ENCODE measurements at regions not wholly inside any gene's neighbourhood (a gene's known extent, or its start where the extent isn't known, plus 50 kb on each side); places are given as distances from the start of the nearest gene placed in this dataset.

DNA sequence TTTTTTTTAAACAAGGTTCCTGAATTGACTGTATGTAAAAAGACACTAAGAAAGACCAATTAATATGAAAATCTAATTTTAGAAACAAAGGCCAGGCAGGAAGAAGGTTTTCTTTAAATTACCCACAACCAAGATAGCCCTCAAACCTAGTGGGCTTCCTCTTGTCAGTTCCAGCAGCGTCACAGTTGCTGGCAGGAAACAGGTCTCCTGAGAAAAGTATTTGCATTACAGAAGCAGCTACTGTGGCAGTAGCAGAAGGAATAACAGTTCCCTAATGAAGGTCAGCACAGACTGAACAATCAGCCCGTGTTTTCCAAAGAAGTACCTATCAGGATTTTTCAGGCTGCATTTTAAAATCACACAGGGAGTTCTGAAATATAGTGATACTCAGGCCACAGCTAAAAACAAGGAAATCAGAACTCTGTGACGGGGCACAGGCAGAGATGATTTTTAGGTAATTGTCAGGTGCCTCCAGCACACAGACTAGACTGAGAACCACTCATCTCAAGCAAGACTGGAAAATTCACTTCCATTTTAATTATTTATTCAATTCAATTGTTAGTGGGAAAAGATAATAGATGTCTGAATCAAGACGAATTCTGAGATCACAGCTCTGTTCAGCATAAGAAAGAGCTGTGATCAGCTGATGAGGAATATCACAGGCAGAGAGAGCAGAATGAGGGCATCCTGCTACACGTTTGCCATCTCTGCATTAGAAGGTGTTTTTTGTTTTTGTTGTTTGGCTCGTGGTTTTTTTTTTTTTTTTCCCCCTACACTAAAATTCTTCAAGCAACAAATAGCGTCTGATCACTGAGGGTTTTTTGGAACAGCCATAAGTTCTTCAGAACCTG lies 230.5 kb upstream of the KHDRBS2 start:
- no peak for DNase-seq (ENCODE audit: extremely low read depth in 1 of 11, low read depth in 9 of 11, low spot score in 4 of 11)

DNA sequence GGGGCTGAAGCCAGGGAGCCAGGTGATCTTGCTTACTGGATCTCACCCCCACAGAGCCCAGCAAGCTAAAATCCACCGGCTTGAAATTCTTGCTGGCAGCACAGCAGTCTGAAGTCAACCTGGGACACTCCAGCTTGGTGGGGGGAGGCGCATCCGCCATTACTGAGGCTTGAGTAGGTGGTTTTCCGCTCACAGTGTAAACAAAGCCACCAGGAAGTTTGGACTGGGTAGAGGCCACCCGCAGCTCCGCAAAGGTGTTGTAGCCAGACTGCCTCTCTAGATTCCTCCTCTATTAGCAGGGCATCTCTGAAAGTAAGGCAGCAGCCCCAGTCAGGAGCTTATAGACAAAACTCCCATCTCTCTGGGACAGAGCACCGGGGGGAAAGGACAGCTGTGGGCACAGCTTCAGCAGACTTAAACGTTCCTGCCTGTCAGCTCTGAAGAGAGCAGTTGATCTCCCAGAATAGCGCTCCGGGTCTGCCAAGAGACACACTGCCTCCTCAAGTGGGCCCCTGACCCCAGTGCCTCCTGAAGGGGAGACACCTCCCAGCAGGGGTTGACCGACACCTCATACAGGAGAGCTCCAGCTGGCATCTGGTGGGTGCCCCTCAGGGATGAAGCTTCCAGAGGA lies 206.3 kb upstream of the KHDRBS2 start:
- DNase-seq (ENCODE audit: extremely low read depth in 1 of 11, low read depth in 9 of 11, low spot score in 4 of 11), result no peak

DNA sequence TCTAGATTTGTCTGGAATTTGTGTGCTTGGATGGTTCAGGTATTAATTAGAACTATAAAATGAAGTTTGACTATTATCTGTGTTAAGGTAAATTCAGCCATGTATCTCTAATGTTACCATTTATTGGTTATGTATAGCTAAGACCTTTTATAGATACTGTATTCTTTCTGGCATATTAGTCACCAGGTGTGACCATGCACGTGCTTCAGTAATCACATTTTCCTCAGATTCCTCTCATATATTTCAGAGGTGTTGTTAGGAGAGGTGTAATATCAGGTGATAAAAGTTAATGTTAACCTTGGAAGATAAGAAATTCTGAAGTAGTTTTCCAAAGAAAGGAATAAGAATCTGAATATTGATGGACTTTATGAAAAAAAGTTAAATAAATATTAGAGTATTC lies 194.5 kb upstream of the KHDRBS2 start:
- DNase-seq (ENCODE audit: extremely low read depth in 1 of 11, low read depth in 9 of 11, low spot score in 4 of 11), result no peak

DNA sequence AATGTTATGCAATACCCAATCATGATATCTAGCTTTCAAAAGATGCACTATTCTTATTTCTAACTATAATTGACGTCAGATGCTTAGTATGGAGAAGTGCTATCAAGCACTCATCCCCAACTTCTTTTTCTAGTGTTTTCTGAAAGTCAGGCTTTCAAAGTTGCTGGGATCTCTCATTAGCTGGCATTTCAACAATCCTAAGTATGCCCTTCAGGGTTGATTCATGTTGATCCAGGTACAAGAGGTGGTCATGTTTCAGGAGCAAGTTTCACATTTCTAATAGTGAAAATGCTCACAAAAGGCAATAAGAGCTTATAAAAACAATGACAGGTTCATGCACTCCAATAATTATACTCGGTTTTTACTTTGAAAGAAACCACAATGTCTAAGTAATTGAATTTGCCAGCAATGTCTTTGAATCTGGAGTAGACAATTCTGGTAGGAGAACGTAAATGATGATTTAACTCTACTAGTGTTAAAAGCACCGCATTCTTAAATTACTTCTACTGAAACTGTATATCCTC lies 193.7 kb upstream of the KHDRBS2 start:
- peak in 8 of 11 donors; percentile 0 to 31 (median 9) for DNase-seq (ENCODE audit: extremely low read depth in 1 of 11, low read depth in 9 of 11, low spot score in 4 of 11)

DNA sequence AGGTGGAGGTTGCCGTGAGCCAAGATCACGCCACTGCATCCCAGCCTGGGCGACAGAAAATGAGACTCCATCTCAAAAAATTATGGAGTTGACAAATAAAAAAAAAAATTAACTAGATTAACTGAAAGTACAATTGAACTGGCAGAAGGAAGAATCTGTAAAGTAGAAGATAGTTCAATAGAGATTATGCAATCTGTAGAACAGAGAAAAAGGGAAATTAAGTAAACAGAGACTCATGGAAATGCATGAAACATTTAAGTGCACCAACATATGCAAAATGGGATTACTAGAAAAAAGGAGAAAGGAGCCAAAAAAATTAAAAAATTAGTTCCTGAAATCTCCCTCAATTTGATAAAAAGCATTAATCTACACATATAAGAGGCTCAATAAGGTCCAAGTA lies 188.8 kb upstream of the KHDRBS2 start:
- no peak for DNase-seq (ENCODE audit: extremely low read depth in 1 of 11, low read depth in 9 of 11, low spot score in 4 of 11)

DNA sequence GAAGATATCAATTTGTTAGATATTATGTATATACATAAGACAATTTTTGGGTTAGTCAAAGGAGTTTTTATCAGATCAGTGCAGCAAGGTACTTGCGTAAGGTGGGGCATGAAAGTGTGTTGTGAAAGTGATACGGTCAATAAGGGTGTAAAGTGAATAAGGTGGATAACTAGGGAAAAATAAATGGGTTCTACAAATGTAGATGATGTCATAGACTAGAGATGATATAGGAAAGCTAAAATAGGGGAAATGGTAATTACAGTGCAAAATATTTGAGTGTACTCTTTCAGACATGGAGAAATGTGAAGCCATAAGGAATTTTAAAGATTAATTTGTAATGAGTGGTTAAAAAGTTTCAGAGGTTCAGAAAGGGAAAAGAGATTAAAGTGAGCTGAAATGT lies 180.6 kb upstream of the KHDRBS2 start:
- DNase-seq (ENCODE audit: extremely low read depth in 1 of 11, low read depth in 9 of 11, low spot score in 4 of 11), result no peak

DNA sequence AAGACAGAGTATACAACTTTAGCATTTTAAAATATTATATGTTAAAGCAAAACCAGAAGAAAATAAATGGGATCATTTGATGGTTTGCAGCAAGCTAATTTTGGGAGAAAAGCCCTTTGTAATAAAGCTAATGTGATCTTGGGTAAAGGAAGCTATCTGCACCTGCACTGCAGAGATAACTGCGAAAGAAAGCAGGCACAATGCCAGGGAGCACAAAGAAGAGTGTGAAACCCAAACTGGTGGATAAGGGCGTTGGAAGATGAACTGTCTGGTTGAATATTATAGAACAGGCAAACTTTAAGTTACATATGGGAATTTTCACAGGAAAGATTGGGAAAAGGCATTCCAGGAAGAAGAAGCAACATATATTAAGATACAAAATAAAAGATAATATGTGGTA lies 179.2 kb upstream of the KHDRBS2 start:
- DNase-seq (ENCODE audit: extremely low read depth in 1 of 11, low read depth in 9 of 11, low spot score in 4 of 11), result no peak

DNA sequence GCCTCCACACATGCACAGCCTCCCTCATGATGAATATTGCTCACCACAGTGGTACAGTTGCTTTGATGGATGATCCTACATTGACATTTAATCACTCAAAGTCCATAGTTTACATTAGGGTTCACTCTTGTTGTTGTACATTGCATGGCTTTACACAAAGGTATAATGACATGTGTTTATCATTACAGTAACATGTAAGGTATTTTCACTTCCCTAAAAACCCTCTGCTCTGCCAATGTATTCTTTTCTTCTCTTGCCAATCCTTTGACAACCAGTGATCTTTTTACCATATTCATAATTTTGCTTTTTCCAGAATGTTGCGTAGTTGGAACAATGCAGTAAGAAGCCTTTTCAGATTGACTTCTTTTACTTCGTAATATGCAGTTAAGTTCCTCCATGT lies 166.6 kb upstream of the KHDRBS2 start:
- no peak for DNase-seq (ENCODE audit: extremely low read depth in 1 of 11, low read depth in 9 of 11, low spot score in 4 of 11)

DNA sequence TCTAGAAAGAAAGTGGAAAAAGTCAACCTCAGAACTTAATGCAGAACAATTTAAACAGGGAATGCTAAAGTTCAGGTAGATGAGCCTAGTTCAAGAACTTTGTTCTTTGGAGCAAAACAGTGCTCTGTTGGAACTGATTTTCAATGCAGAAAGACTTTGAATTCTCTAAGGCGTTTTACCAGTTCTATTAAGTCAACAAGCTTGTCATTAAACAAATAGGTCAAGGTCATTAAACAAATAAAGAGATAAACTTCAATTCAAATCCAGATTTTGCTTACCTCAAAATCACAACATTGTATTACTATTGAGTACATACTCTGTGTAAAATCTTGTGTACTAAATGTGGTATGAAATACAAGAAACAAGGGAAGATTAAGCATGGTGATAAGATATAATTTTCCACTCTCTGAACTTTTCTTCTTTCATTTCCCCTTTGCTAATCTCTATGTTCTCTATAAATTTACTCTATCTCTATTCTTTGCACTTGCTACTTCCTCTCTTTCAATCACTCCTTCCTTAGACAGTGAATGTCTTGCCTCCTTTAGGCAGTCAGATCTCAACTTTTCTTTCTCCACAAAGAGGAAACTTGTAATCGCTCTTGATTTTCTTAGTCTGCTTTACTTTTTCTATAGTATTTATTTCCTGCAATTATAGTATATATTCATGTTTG lies 160.8 kb upstream of the KHDRBS2 start:
- no peak for DNase-seq (ENCODE audit: extremely low read depth in 1 of 11, low read depth in 9 of 11, low spot score in 4 of 11)

DNA sequence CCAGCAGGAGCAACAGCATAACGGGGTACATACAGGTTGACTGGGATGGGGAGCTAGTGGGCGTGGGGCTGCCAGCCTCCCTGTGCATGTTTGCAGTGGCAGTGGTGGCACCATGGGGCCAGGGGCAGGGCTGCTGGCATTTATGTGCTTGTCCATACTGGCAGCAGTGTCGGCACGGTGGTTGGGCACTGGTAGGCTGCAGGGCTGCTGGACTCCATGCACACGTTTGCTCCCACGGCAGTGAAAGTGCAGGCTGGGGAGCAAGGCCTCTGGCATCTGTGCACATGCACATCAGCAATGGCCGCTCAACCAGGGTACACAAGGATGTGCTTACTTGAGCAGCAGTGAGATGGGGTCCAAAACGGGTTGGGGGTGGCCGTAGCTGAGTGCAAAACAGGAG lies 159.5 kb upstream of the KHDRBS2 start:
- DNase-seq (ENCODE audit: extremely low read depth in 1 of 11, low read depth in 9 of 11, low spot score in 4 of 11), result no peak

DNA sequence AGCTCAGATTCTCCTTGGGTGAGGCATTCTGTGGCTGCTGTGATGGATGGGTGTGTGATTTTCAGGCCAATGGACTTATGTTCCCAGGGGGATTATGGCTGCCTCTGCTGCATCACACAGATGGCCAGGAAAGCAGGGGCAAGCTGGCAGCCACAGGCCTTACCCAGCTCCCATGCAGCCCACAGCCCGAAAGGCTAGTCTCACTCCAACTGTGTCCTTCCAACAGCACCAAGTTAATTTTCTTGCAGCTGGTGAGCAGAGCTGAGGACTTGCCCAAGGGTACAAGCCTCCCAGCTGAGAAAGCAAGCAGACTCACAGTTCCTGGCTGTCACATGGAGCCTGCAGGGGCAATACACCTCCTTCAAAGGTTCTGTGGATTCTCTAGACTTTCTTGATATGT lies 155.2 kb upstream of the KHDRBS2 start:
- DNase-seq (ENCODE audit: extremely low read depth in 1 of 11, low read depth in 9 of 11, low spot score in 4 of 11), result no peak

DNA sequence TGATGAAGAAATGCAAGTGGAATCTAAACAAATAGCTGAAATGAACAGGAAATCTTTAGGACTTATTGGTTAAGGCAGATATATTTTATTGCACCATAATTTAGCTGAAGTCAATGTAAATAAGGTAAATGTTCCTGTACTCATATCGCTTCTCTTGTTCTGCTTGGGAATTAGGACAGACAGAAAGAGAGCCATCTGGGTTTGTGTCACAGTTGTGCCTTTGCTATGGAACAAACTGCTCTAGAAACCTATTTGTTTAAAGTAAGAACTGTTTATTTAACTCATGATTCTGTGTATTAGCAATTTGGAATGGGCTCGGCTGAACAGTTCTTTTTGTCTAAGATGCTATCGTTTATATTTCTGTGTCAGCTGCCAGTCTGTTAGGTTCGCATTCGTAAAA lies 143.8 kb upstream of the KHDRBS2 start:
- DNase-seq (ENCODE audit: extremely low read depth in 1 of 11, low read depth in 9 of 11, low spot score in 4 of 11), result no peak

DNA sequence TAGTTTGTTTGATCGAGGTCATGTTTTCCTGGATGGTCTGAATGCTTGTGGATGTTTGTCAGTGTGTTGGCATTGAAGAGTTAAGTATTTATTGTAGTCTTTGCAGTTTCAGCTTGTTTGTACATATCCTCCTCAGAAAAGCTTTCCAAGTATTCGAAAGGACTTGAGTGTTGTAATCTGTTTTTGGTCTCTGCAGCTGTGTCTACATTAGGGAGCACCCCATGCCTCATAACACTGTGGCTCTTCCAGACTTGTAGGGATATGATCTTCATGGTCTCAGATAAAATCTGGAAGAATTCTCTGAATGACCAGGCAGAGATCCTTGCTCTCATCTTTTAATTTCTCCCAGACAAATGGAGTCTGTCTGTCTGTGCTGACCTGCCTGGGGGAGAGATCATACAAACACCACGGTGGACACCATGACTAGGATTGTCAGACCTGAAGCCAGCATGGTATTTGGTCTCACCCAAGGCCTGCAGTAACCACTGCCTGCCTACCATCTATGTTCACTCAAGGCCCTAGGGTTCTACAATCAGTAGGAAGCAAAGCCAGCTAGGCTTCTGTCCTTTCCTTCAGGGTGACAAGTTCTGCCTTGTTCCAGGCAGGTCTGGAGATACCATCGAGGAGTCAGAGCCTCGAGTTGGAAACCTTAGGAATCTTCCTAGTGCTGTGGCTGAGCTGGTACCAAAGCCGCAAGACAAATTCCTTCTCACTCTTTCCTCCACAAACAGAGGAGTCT lies 114.7 kb upstream of the KHDRBS2 start:
- no peak for DNase-seq (ENCODE audit: extremely low read depth in 1 of 11, low read depth in 9 of 11, low spot score in 4 of 11)

DNA sequence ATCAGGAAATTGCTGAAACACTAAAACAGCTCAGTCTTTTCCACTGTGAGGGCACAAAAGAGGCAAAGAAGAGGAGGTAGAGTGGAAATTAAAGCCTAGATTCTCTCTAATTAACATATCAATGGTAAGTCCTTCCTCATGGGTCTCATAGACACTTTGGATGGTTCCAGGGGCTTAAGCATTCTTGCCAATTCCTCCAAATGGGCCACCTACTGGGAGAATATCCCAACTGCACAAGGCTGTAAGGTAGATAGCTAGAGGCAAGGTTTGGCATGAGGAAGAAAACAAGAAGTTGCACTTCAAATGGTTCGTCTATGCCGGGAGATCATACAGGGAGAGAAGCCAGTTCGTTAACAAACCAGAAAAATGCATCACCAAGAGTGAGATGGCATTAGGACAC lies 107.6 kb upstream of the KHDRBS2 start:
- no peak for DNase-seq (ENCODE audit: extremely low read depth in 1 of 11, low read depth in 9 of 11, low spot score in 4 of 11)

DNA sequence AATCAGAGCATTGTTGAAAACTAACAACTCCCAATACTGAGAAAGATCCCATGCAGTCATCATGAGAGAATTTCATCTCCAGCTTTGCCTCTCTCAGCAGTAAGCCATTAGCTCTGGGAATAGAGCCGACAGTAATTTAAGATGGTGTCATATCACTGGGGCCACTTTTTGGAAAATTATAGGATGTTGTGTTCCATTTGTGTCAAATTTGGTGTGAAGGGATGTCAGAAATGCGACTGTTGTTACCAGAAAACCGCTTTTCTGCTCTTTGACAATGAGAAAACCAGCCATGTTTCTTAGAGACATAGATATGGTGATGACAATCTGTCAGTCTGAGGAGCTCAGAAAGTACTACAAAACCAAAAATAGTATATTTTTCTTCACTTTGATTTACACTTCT lies 106.3 kb upstream of the KHDRBS2 start:
- DNase-seq (ENCODE audit: extremely low read depth in 1 of 11, low read depth in 9 of 11, low spot score in 4 of 11), result no peak

DNA sequence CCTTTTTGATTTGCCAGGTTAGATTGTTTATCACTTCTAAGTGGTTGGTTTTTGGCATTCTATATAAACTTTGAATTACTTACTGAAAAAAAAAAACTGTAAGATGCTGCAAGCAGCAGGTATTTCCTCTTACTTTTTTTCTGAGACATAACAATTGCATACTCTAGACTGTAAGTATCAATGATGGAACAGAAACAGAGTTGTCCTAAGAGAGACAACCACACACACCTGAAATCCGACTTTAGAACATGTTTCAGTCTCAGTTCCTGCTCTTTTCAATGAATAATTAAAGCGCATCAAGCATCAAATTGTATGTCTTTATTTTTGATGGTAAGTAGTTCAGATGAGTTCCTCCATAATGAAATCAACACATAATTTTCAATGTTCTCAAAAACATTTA lies 105.3 kb upstream of the KHDRBS2 start:
- no peak for DNase-seq (ENCODE audit: extremely low read depth in 1 of 11, low read depth in 9 of 11, low spot score in 4 of 11)

DNA sequence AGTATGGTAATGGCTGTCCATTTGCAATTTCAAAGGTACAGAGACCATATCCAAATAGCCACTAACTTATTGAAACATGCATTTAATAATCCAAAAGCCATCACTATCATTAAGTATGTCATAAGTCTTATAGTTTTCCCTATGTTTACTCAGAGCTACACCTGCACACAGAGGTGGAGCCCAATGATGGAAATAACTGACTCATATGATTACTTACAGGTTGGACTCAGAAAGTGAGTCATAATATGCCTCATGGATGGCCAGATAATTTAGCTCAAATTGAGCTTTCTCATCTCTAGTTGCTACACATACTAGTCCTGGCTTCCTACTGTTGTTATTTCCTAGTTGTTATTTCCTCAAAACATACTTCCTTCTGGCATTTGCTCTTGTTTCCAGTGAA lies 104.4 kb upstream of the KHDRBS2 start:
- no peak for DNase-seq (ENCODE audit: extremely low read depth in 1 of 11, low read depth in 9 of 11, low spot score in 4 of 11)

DNA sequence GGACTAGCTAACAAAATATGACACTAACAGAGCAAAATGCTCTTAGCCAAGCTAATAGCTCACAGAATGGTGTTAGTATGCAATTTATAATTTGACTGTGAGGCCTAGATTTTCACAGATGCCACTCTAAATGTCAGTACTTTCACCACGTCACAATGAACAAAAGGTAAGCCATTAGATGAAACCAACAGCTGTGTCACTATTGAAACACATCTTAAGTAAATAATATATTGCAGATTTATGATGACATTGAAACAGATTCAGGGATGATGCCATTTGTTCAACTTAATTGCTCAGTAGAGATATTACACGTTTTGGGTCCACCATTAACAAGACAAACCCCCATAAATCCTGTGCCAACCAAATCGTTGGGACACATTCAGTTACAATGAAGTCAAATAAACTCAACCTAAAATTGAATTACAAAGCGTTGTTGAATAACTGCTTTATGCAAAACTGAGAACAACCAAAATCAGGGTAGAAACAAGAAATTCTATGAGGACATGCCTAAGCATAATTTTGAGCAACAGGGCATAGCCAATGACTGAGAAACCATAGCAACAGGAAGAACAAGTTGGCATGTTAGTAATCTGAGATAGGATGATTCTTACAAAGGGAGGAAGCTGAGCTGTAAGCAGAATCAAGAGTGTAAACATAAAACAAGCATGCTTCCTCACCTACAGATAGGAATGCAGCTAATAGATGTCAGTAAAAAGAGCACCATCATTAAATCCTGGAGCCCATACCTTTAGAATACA lies 85.6 kb upstream of the KHDRBS2 start:
- DNase-seq (ENCODE audit: extremely low read depth in 1 of 11, low read depth in 9 of 11, low spot score in 4 of 11), result peak in 3 of 11 donors; percentile 1 to 9 (median 1)

DNA sequence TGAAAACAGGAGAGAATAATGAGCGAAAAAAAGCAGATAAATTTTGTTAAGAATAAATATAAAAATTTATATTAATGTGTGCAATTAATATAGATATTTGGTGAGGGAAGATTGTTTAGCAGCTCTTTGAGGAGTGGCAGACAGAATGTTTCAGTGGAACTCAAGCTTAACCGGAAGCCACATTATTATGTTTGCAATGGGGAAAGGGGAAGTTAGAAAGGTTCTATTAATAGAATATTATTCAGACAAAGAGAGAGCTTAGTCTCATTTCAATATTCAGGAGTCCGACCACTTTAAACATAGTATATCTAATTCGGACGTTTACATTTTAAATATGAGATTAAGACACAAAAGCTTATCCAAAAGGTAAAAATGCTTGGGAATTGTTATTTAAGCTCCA lies 81.6 kb upstream of the KHDRBS2 start:
- no peak for DNase-seq (ENCODE audit: extremely low read depth in 1 of 11, low read depth in 9 of 11, low spot score in 4 of 11)
